SK-N-SH (cell line): ENCODE measurements at regions not wholly inside any gene's neighbourhood (a gene's known extent, or its start where the extent isn't known, plus 50 kb on each side); places are given as distances from the start of the nearest gene placed in this dataset.

Experiments
- CTCF ChIA-PET: fragments of 300-600, 350-600 bp; formaldehyde crosslinking; extraction: SDS; loops from one replicate; lab custom pipeline; 2021; lab: Yijun Ruan, JAX
- POLR2A ChIA-PET: fragments of 350-600 bp; sonication (Branson Sonifier 250); formaldehyde crosslinking; extraction: SDS; loops from one replicate; lab custom pipeline; 2020; ENCODE audit warnings: antibody characterized with exemption, inconsistent platforms; lab: Yijun Ruan, JAX
- DNase-seq: peaks from one replicate; pipeline ENCODE4 v3.0.0; 2012
- H2AFZ ChIP-seq: fragments of 200-600 bp; sonication (generic); 2 replicates; pipeline ENCODE4 v1.8.1; 2016; ENCODE audit warnings: antibody characterized with exemption, mild to moderate bottlenecking, low read depth
- H3F3A ChIP-seq: fragments of 200-600 bp; sonication (generic); replicated peaks from 2 replicates; pipeline ENCODE3; 2016; ENCODE audit warnings: antibody characterized with exemption, mild to moderate bottlenecking; ENCODE audit not compliant: insufficient read depth
- H3K27ac ChIP-seq, 2 experiments: fragments of 200-500 bp in 1 of 2; fragments of 200-600 bp in 1 of 2; sonication (Bioruptor generic) in 1 of 2; sonication (generic), shearing (Covaris generic) in 1 of 2; 2 replicates each; pipeline versions ENCODE4 v1.5.1 to v1.6.1; 2014 to 2016; ENCODE audit warnings: low read depth in 2 of 2, inconsistent platforms in 1 of 2, low read length in 1 of 2, mild to moderate bottlenecking in 1 of 2, mixed read lengths in 1 of 2
- H3K27me3 ChIP-seq: fragments of 200-600 bp; sonication (generic), shearing (Covaris generic); 2 replicates; pipeline ENCODE4 v1.6.1; 2016; ENCODE audit warnings: mixed run types; ENCODE audit not compliant: insufficient read depth
- H3K36me3 ChIP-seq, 2 experiments: fragments of 200-500 bp in 1 of 2; fragments of 200-600 bp in 1 of 2; sonication (Bioruptor generic) in 1 of 2; sonication (generic) in 1 of 2; replicated peaks in 1 of 2; 2 replicates each; pipeline versions ENCODE3 to v1.5.1; 2014 to 2016; ENCODE audit warnings: low read length in 1 of 2, mild to moderate bottlenecking in 1 of 2; ENCODE audit not compliant: insufficient read depth in 2 of 2, control insufficient read depth in 1 of 2
- H3K4me1 ChIP-seq, 2 experiments: fragments of 200-500 bp in 1 of 2; fragments of 200-600 bp in 1 of 2; sonication (Bioruptor generic) in 1 of 2; sonication (generic), shearing (Covaris generic) in 1 of 2; 2 replicates each; pipeline versions ENCODE4 v1.5.1 to v1.6.1; 2014 to 2016; ENCODE audit warnings: low read depth in 1 of 2, low read length in 1 of 2, mixed run types in 1 of 2; ENCODE audit not compliant: insufficient read depth in 2 of 2, control insufficient read depth in 1 of 2
- H3K4me2 ChIP-seq: fragments of 200-600 bp; sonication (generic), shearing (Covaris generic); 2 replicates; pipeline ENCODE4 v1.6.1; 2017; ENCODE audit warnings: mixed run types
- H3K4me3 ChIP-seq, 2 experiments: fragments of 200-500 bp in 1 of 2; fragments of 200-600 bp in 1 of 2; sonication (Bioruptor generic) in 1 of 2; sonication (generic), shearing (Covaris generic) in 1 of 2; 2 replicates each; pipeline versions ENCODE4 v1.5.1 to v1.8.1; 2014 to 2016; ENCODE audit warnings: low read depth in 2 of 2, inconsistent platforms in 1 of 2, low read length in 1 of 2, mild to moderate bottlenecking in 1 of 2, mixed read lengths in 1 of 2, moderate library complexity in 1 of 2
- H3K79me2 ChIP-seq: fragments of 200-600 bp; sonication (generic); 2 replicates; pipeline ENCODE4 v1.8.1; 2017; ENCODE audit warnings: mild to moderate bottlenecking; ENCODE audit not compliant: insufficient read depth
- H3K9ac ChIP-seq: fragments of 200-600 bp; sonication (generic); 2 replicates; pipeline ENCODE4 v1.6.1; 2017; ENCODE audit warnings: mixed run types
- H3K9me2 ChIP-seq: fragments of 200-600 bp; sonication (generic); 2 replicates; pipeline ENCODE4 v1.6.1; 2017; ENCODE audit warnings: mixed run types
- H3K9me3 ChIP-seq: fragments of 200-600 bp; sonication (generic); 2 replicates; pipeline ENCODE4 v1.6.1; 2017; ENCODE audit warnings: mixed run types, mild to moderate bottlenecking, moderate library complexity
- H4K20me1 ChIP-seq: fragments of 200-600 bp; sonication (generic); 2 replicates; pipeline ENCODE4 v1.6.1; 2017; ENCODE audit warnings: mild to moderate bottlenecking, mixed run types; ENCODE audit not compliant: insufficient read depth
- CHD2 ChIP-seq: fragments of 150-350 bp; IDR thresholded peaks from 2 replicates; pipeline ENCODE4 v1.6.1; 2018; ENCODE audit warnings: low read length; ENCODE audit not compliant: partially characterized antibody
- ELF1 ChIP-seq: IDR thresholded peaks from 2 replicates; pipeline ENCODE4 v1.4.0; 2012
- GATA2 ChIP-seq: sonication (generic); formaldehyde crosslinking; IDR thresholded peaks from 2 replicates; pipeline ENCODE4 v1.5.0; 2020; ENCODE audit warnings: mild to moderate bottlenecking, missing genetic modification reagents
- JUND ChIP-seq: IDR thresholded peaks from 2 replicates; pipeline ENCODE4 v1.4.0; 2012
- MXI1 ChIP-seq: IDR thresholded peaks from 2 replicates; pipeline ENCODE4 v1.6.1; 2012; ENCODE audit warnings: mild to moderate bottlenecking, low read depth, low read length, improper control_type of control experiment
- NRF1 ChIP-seq: IDR thresholded peaks from 2 replicates; pipeline ENCODE4 v1.6.1; 2012; ENCODE audit warnings: low read depth, mild to moderate bottlenecking, low read length
- RCOR1 ChIP-seq: fragments of 150-350 bp; IDR thresholded peaks from 2 replicates; pipeline ENCODE4 v1.6.1; 2017; ENCODE audit warnings: antibody characterized with exemption, low read length
- RFX5 ChIP-seq: IDR thresholded peaks from 2 replicates; pipeline ENCODE4 v1.6.1; 2012; ENCODE audit warnings: mild to moderate bottlenecking, improper control_type of control experiment, low read length
- SIN3A ChIP-seq: IDR thresholded peaks from 2 replicates; pipeline ENCODE4 v1.6.1; 2012; ENCODE audit warnings: low read depth, mild to moderate bottlenecking, low read length, moderate library complexity, borderline replicate concordance
- TCF12 ChIP-seq: IDR thresholded peaks from 2 replicates; pipeline ENCODE4 v1.4.0; 2012
- TEAD4 ChIP-seq: IDR thresholded peaks from 2 replicates; pipeline ENCODE4 v1.4.0; 2012; ENCODE audit warnings: mild to moderate bottlenecking, borderline replicate concordance; ENCODE audit not compliant: insufficient read depth
- WGBS: methylation state at CpG from one replicate; pipeline ENCODE4 v1.1.6; 2017; ENCODE audit warnings: low lambda C conversion rate; 5-methylcytosine and 5-hydroxymethylcytosine counted together
- TF ChIP-seq, protein P1 (sequence below): IDR thresholded peaks from 2 replicates; pipeline ENCODE4; 2012
- TF ChIP-seq, protein P2 (sequence below): IDR thresholded peaks from 2 replicates; pipeline ENCODE4 v1.4.0; 2012; ENCODE audit warnings: low read depth, borderline replicate concordance
- TF ChIP-seq, protein P3 (sequence below): IDR thresholded peaks from 2 replicates; pipeline ENCODE4 v1.4.0; 2012; ENCODE audit warnings: low read depth

DNA sequence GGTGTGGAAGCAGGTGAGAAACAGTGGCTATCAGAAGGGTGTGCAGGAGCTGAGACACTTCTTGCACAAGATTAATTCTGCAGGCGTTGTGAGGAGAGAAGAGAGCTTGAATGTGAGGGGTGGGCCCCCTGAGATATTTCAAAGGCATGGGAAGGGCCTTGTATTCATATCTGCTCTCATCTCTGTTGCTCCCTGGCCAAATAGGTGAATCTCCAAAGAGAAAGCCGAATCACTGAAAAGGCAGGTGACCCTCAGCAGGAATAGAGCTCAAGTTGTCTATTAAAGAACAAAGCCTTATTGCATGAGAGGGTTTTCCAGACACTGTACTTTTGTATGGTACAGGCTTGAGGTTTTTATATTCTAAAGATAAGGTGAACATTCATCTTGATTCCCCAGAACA is 373.1 kb downstream of the TMEM114 start:
- DNase-seq: no peak
- H3K9me3 ChIP-seq: no peaks in the 10 kb centered on the region
- H3K4me1 ChIP-seq: no peaks in the 10 kb centered on the region
- 5% methylated on average over 2 of the region's 2 CpGs for WGBS
- ChIA-PET CTCF (no interaction called here), POLR2A (no interaction called here)
- TF ChIP-seq RCOR1: no peak
- TF ChIP-seq, protein P1, sequence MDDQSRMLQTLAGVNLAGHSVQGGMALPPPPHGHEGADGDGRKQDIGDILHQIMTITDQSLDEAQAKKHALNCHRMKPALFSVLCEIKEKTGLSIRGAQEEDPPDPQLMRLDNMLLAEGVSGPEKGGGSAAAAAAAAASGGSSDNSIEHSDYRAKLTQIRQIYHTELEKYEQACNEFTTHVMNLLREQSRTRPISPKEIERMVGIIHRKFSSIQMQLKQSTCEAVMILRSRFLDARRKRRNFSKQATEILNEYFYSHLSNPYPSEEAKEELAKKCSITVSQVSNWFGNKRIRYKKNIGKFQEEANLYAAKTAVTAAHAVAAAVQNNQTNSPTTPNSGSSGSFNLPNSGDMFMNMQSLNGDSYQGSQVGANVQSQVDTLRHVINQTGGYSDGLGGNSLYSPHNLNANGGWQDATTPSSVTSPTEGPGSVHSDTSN: no peak
- TF ChIP-seq CHD2: no peak
- no peak for TF ChIP-seq MXI1
- TF ChIP-seq, protein P2, sequence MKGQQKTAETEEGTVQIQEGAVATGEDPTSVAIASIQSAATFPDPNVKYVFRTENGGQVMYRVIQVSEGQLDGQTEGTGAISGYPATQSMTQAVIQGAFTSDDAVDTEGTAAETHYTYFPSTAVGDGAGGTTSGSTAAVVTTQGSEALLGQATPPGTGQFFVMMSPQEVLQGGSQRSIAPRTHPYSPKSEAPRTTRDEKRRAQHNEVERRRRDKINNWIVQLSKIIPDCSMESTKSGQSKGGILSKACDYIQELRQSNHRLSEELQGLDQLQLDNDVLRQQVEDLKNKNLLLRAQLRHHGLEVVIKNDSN: no peak
- no peak for TF ChIP-seq JUND
- TF ChIP-seq, protein P3, sequence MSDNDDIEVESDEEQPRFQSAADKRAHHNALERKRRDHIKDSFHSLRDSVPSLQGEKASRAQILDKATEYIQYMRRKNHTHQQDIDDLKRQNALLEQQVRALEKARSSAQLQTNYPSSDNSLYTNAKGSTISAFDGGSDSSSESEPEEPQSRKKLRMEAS: no peak
- no peak for TF ChIP-seq RFX5
- no peak for TF ChIP-seq SIN3A
- TF ChIP-seq GATA2 (CRISPR knock-in tag): no peak
- no peak for TF ChIP-seq TCF12
- no peak for TF ChIP-seq ELF1
- H3K27me3 ChIP-seq: no peaks in the 10 kb centered on the region
- no peaks in the 10 kb centered on the region for H3F3A ChIP-seq
- H3K9me2 ChIP-seq: no peaks in the 10 kb centered on the region
- H3K79me2 ChIP-seq: no peaks in the 10 kb centered on the region
- H3K4me2 ChIP-seq: no peak overlapping the region
- no peaks in the 10 kb centered on the region for H3K36me3 ChIP-seq
- H4K20me1 ChIP-seq: no peaks in the 10 kb centered on the region
- H3K27ac ChIP-seq: no peak overlapping the region
- H3K4me3 ChIP-seq: no peak overlapping the region
- no peak overlapping the region for H2AFZ ChIP-seq
- no peak overlapping the region for H3K9ac ChIP-seq

DNA sequence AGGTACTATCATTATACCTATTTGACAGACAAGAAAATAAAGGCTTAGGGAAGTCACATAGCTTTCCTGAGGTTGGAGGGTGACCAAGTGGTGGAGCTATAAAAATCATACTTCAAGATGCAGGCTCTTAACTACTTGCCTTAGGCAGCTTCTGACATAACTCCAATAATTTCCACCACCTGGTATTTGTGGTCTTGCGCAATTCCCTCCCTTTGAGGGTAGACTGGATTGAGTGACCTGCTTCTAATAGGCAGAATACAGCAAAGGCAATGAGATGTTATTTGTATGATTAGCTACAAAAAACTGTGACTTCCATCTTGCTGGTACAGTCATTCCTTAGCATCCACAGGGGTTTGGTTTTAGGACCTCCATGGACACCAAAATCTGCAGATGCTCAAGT is 385.5 kb downstream of the TMEM114 start:
- TF ChIP-seq TEAD4 (no peak), NRF1 (no peak)
- TF ChIP-seq, protein P1: no peak
- Histone ChIP-seq H3F3A (no peaks in the 10 kb centered on the region), H2AFZ (no peak overlapping the region), H3K9me3 (no peaks in the 10 kb centered on the region), H3K9ac (no peak overlapping the region), H3K4me2 (no peak overlapping the region), H3K36me3 (no peaks in the 10 kb centered on the region), H3K9me2 (no peaks in the 10 kb centered on the region), H3K4me3 (no peak overlapping the region), H3K4me1 (no peaks in the 10 kb centered on the region), H3K79me2 (no peaks in the 10 kb centered on the region), H4K20me1 (no peaks in the 10 kb centered on the region), H3K27me3 (no peaks in the 10 kb centered on the region), H3K27ac (no peak overlapping the region)
- CTCF ChIA-PET: interaction anchor here (1.2 kb wide), 1 partner anchor 9 kb away, joined by 4 read pairs; no protein-coding TSS in a partner anchor
- 18% methylated on average over 1 of the region's 1 CpG for WGBS
- POLR2A ChIA-PET: no interaction called here
- DNase-seq: no peak
